GM19023 (cell line): ENCODE measurements at regions not wholly inside any gene's neighbourhood (a gene's known extent, or its start where the extent isn't known, plus 50 kb on each side); places are given as distances from the start of the nearest gene placed in this dataset.

Experiments
- ATAC-seq: cut with Tn5 transposase; IDR thresholded peaks from one replicate; pipeline ENCODE4 v1.9.1; 2021; ENCODE audit warnings: mild to moderate bottlenecking, moderate library complexity; ENCODE audit not compliant: unreplicated experiment

- no peak for ATAC-seq
Observed at GRCh38 chr4:184575306-184575705, 73.9 kb downstream of the CASP3 start.

GRCh38 chr4:184574861-184575260, 74.4 kb downstream of the CASP3 start:
- no peak for ATAC-seq

GRCh38 chr4:184573701-184574100, 75.5 kb downstream of the CASP3 start:
- no peak for ATAC-seq

GRCh38 chr4:184568770-184569169, 80.5 kb downstream of the CASP3 start:
- ATAC-seq: no peak

- ATAC-seq: no peak
Observed at GRCh38 chr4:184563621-184564020, 85.6 kb downstream of the CASP3 start.

- no peak for ATAC-seq
Observed at GRCh38 chr4:184558996-184559395, 84.6 kb upstream of the IRF2 start.

- ATAC-seq: no peak
Observed at GRCh38 chr4:184553891-184554290, 79.5 kb upstream of the IRF2 start.

GRCh38 chr4:184550476-184550875, 76.1 kb upstream of the IRF2 start:
- ATAC-seq: no peak

GRCh38 chr4:184548648-184549341, 74.4 kb upstream of the IRF2 start:
- ATAC-seq: no peak

GRCh38 chr4:184548316-184548647, 73.9 kb upstream of the IRF2 start:
- ATAC-seq: no peak

- no peak for ATAC-seq
Observed at GRCh38 chr4:184544788-184545409, 70.5 kb upstream of the IRF2 start.

- ATAC-seq: no peak
Observed at GRCh38 chr4:184541907-184542306, 67.6 kb upstream of the IRF2 start.

- ATAC-seq: no peak
Observed at GRCh38 chr4:184540307-184540706, 66.0 kb upstream of the IRF2 start.

GRCh38 chr4:184538023-184538599, 63.8 kb upstream of the IRF2 start:
- ATAC-seq: peak; percentile 56

GRCh38 chr4:184537269-184538022, 63.1 kb upstream of the IRF2 start:
- peak; percentile 71 for ATAC-seq

GRCh38 chr4:184536881-184537248, 62.5 kb upstream of the IRF2 start:
- ATAC-seq: peak; percentile 4

GRCh38 chr4:184536065-184536880, 61.9 kb upstream of the IRF2 start:
- ATAC-seq: no peak

GRCh38 chr4:184534511-184535391, 60.4 kb upstream of the IRF2 start:
- ATAC-seq: peak; percentile 42

- no peak for ATAC-seq
Observed at GRCh38 chr4:184533908-184534307, 59.6 kb upstream of the IRF2 start.

- no peak for ATAC-seq
Observed at GRCh38 chr4:184531008-184531407, 56.7 kb upstream of the IRF2 start.
